ENCODE measurements at regions not wholly inside any gene's neighbourhood (a gene's known extent, or its start where the extent isn't known, plus 50 kb on each side); places are given as distances from the start of the nearest gene placed in this dataset.

GRCh38 chr1:181206513-181206912, 118.0 kb downstream of the IER5 start:
- DNase-seq (ENCODE audit: low spot score): no peak
- TF ChIP-seq CTCF (IDR thresholded peaks at IDR 0.05; ENCODE audit: extremely low read depth, missing control alignments): no peak

- DNase-seq (ENCODE audit: low spot score): no peak
- no peak for TF ChIP-seq CTCF (IDR thresholded peaks at IDR 0.05; ENCODE audit: extremely low read depth, missing control alignments)
These were observed 118.7 kb downstream of the IER5 start for GRCh38 chr1:181206979-181207790.

GRCh38 chr1:181208083-181208482, 119.6 kb downstream of the IER5 start:
- TF ChIP-seq CTCF (IDR thresholded peaks at IDR 0.05; ENCODE audit: extremely low read depth, missing control alignments): no peak
- DNase-seq (ENCODE audit: low spot score): no peak

- no peak for DNase-seq (ENCODE audit: low spot score)
- TF ChIP-seq CTCF (IDR thresholded peaks at IDR 0.05; ENCODE audit: extremely low read depth, missing control alignments): no peak
These were observed 120.5 kb downstream of the IER5 start for GRCh38 chr1:181208967-181209366.

GRCh38 chr1:181213056-181213455, 124.6 kb downstream of the IER5 start:
- no peak for TF ChIP-seq CTCF (IDR thresholded peaks at IDR 0.05; ENCODE audit: extremely low read depth, missing control alignments)
- DNase-seq (ENCODE audit: low spot score): no peak

GRCh38 chr1:181216591-181216994, 128.1 kb downstream of the IER5 start:
- no peak for TF ChIP-seq CTCF (IDR thresholded peaks at IDR 0.05; ENCODE audit: extremely low read depth, missing control alignments)
- DNase-seq (ENCODE audit: low spot score): no peak

- no peak for TF ChIP-seq CTCF (IDR thresholded peaks at IDR 0.05; ENCODE audit: extremely low read depth, missing control alignments)
- no peak for DNase-seq (ENCODE audit: low spot score)
These were observed 131.4 kb downstream of the IER5 start for GRCh38 chr1:181219938-181220337.
